ENCODE measurements at regions not wholly inside any gene's neighbourhood (a gene's known extent, or its start where the extent isn't known, plus 50 kb on each side); places are given as distances from the start of the nearest gene placed in this dataset.
A peak's percentile ranks its signal among the peaks of the same experiment; 100 is the strongest.

DNA sequence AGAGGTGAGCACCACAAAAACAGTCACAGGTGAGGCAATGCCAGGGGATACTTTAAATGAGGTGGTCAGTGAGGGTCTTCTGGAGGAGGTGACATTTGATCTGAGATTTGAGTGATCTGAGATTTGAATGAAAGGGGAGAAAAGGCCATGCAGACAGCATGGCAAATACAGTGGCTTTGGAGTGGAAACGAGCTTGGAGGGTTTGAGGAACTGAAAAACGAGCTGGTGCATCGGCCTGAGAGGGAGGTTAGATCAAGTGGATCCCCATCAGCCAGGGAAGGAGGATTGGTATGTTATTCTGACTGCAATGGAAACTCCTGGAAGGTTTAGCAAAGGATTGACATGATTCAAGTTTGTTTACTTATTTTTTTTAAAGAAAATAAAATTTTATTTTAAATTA, 245.1 kb downstream of the KCNS3 start:
- no peaks in the 10 kb centered on the region for H3K27me3 ChIP-seq (ENCODE audit: insufficient read depth, low read depth, severe bottlenecking)
- TF ChIP-seq CTCF (IDR thresholded peaks at IDR 0.05; ENCODE audit: low read depth, low read length), result no peak
- no peaks in the 10 kb centered on the region for H3K9me3 ChIP-seq (ENCODE audit: severe bottlenecking)
- no peak for DNase-seq
- no peaks in the 10 kb centered on the region for H3K36me3 ChIP-seq
- no peak overlapping the region for H3K27ac ChIP-seq
- H3K4me3 ChIP-seq (ENCODE audit: low read depth, low read length), result no peak overlapping the region

- Histone ChIP-seq H3K36me3 (no peaks in the 10 kb centered on the region), H3K27me3 (ENCODE audit: insufficient read depth, low read depth, severe bottlenecking) (no peaks in the 10 kb centered on the region), H3K9me3 (ENCODE audit: severe bottlenecking) (no peaks in the 10 kb centered on the region), H3K4me3 (ENCODE audit: low read depth, low read length) (no peak overlapping the region), H3K27ac (no peak overlapping the region)
- no peak for TF ChIP-seq CTCF (IDR thresholded peaks at IDR 0.05; ENCODE audit: low read depth, low read length)
- no peak for DNase-seq
Observed at GRCh38 chr2:18123211-18123570, 244.7 kb downstream of the KCNS3 start.

DNA sequence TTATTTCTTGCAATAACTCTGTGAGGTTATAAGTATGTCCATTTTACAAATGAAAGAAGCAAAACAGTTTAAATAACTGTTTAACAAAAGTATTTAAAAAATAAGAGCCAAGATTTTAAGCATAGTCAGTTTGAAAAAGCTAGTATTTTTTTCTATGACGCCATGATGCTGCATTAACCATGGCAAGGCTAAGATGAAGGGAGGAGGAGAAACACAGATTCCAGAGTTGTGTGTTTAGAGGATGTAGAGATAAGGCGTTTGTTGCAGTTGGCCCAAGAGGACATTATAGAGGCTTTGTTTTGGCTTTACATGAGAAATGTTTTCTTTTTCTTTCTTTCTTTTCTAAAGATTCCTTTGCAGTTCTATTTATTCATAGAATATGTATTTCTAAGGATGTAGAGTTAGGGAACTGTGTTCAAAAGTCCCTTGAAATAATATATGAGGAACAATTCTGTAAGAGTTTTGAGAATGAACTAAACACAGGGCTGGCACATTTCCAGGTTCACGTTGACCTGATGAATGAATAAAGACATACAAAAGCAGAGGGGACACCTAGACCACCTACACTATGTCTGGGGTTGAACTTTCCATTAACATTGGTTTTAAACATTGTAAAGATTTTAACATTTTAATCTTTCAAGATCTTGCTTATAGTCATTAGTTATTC, 244.2 kb downstream of the KCNS3 start:
- Histone ChIP-seq H3K9me3 (ENCODE audit: severe bottlenecking) (no peaks in the 10 kb centered on the region), H3K36me3 (no peaks in the 10 kb centered on the region), H3K27me3 (ENCODE audit: insufficient read depth, low read depth, severe bottlenecking) (no peaks in the 10 kb centered on the region), H3K4me3 (ENCODE audit: low read depth, low read length) (no peak overlapping the region), H3K27ac (no peak overlapping the region)
- no peak for TF ChIP-seq CTCF (IDR thresholded peaks at IDR 0.05; ENCODE audit: low read depth, low read length)
- DNase-seq, result no peak

GRCh38 chr2:18119883-18120282, 241.4 kb downstream of the KCNS3 start:
- Histone ChIP-seq H3K9me3 (ENCODE audit: severe bottlenecking) (peaks cover 5% of the 10 kb centered on the region), H3K4me3 (ENCODE audit: low read depth, low read length) (no peak overlapping the region), H3K27me3 (ENCODE audit: insufficient read depth, low read depth, severe bottlenecking) (no peaks in the 10 kb centered on the region), H3K36me3 (no peaks in the 10 kb centered on the region), H3K27ac (no peak overlapping the region)
- DNase-seq, result no peak
- no peak for TF ChIP-seq CTCF (IDR thresholded peaks at IDR 0.05; ENCODE audit: low read depth, low read length)

- H3K27me3 ChIP-seq (ENCODE audit: insufficient read depth, low read depth, severe bottlenecking), result no peaks in the 10 kb centered on the region
- DNase-seq, result no peak
- no peaks in the 10 kb centered on the region for H3K36me3 ChIP-seq
- H3K9me3 ChIP-seq (ENCODE audit: severe bottlenecking), result peaks cover 12% of the 10 kb centered on the region
- no peak overlapping the region for H3K27ac ChIP-seq
- TF ChIP-seq CTCF (IDR thresholded peaks at IDR 0.05; ENCODE audit: low read depth, low read length), result no peak
- H3K4me3 ChIP-seq (ENCODE audit: low read depth, low read length), result no peak overlapping the region
Observed at GRCh38 chr2:18118703-18119102, 240.2 kb downstream of the KCNS3 start.

GRCh38 chr2:18117592-18117991, 239.1 kb downstream of the KCNS3 start:
- peak; percentile 91 for TF ChIP-seq CTCF (IDR thresholded peaks at IDR 0.05; ENCODE audit: low read depth, low read length)
- Histone ChIP-seq H3K9me3 (ENCODE audit: severe bottlenecking) (peaks cover 12% of the 10 kb centered on the region), H3K4me3 (ENCODE audit: low read depth, low read length) (no peak overlapping the region), H3K36me3 (no peaks in the 10 kb centered on the region), H3K27me3 (ENCODE audit: insufficient read depth, low read depth, severe bottlenecking) (no peaks in the 10 kb centered on the region), H3K27ac (no peak overlapping the region)
- peak; percentile 87 for DNase-seq

All from WERI-Rb-1 (cell line).